ENCODE measurements at regions not wholly inside any gene's neighbourhood (a gene's known extent, or its start where the extent isn't known, plus 50 kb on each side); places are given as distances from the start of the nearest gene placed in this dataset.

- TF ChIP-seq POLR2A (IDR thresholded peaks at IDR 0.05) (no peak), CTCF (IDR thresholded peaks at IDR 0.05) (no peak)
- intact Hi-C loops (cut with DNase I) = loop anchor here in 2 of 10 donors (10.0 kb wide), 2 partner anchors 359 to 451 kb away; no protein-coding TSS in a partner anchor
- no peaks in the 10 kb centered on the region for H3K36me3 ChIP-seq
- DNase-seq (no peak), ATAC-seq (peak in 2 of 4 donors; percentile 20 to 30)
- H3K27me3 ChIP-seq = no peaks in the 10 kb centered on the region
- 12 to 28% (median 25%) methylated on average over 1 of the region's 1 CpG for WGBS, 4 donors
- H3K27ac ChIP-seq = no peak overlapping the region
- no peaks in the 10 kb centered on the region for H3K9me3 ChIP-seq
- no peak overlapping the region for H3K4me3 ChIP-seq
- peaks cover 0 to 15% (median 1%) of the 10 kb centered on the region in 12 donors for H3K4me1 ChIP-seq
Observed at GRCh38 chr4:173766171-173766600, 236.2 kb upstream of the HAND2 start.

- peaks cover 0 to 15% (median 1%) of the 10 kb centered on the region in 12 donors for H3K4me1 ChIP-seq
- H3K9me3 ChIP-seq = no peaks in the 10 kb centered on the region
- DNase-seq (no peak), ATAC-seq (no peak)
- intact Hi-C loops (cut with DNase I) = loop anchor here in 2 of 10 donors (10.0 kb wide), 2 partner anchors 359 to 451 kb away; no protein-coding TSS in a partner anchor
- TF ChIP-seq POLR2A (IDR thresholded peaks at IDR 0.05) = no peak
- TF ChIP-seq CTCF (IDR thresholded peaks at IDR 0.05) = no peak
- 71 to 83% (median 82%) methylated on average over 4 of the region's 4 CpGs for WGBS, 4 donors
- no peak overlapping the region for H3K4me3 ChIP-seq
- H3K36me3 ChIP-seq = no peaks in the 10 kb centered on the region
- H3K27me3 ChIP-seq = no peaks in the 10 kb centered on the region
- no peak overlapping the region for H3K27ac ChIP-seq
Observed at GRCh38 chr4:173765751-173766150, 235.7 kb upstream of the HAND2 start.

- Histone ChIP-seq H3K9me3 (no peaks in the 10 kb centered on the region), H3K4me3 (no peak overlapping the region), H3K36me3 (no peaks in the 10 kb centered on the region), H3K27me3 (no peaks in the 10 kb centered on the region), H3K27ac (no peak overlapping the region), H3K4me1 (peaks cover 0 to 22% (median 1%) of the 10 kb centered on the region in 12 donors)
- TF ChIP-seq CTCF (IDR thresholded peaks at IDR 0.05) = no peak
- no peak for TF ChIP-seq POLR2A (IDR thresholded peaks at IDR 0.05)
- DNase-seq (no peak), ATAC-seq (peak in 1 of 4 donors; percentile 51)
- 48 to 68% (median 62%) methylated on average over 4 of the region's 4 CpGs for WGBS, 4 donors
- intact Hi-C loops (cut with DNase I) = loop anchor here in 2 of 10 donors (10.0 kb wide), 2 partner anchors 361 to 449 kb away; no protein-coding TSS in a partner anchor
Observed at GRCh38 chr4:173763389-173763788, 233.4 kb upstream of the HAND2 start.

GRCh38 chr4:173761938-173762337, 231.9 kb upstream of the HAND2 start:
- H3K4me3 ChIP-seq = no peak overlapping the region
- peak; percentile 39 to 85 (median 66) for ATAC-seq
- no peak for DNase-seq
- 35 to 48% (median 39%) methylated on average over 5 of the region's 5 CpGs for WGBS, 4 donors
- TF ChIP-seq CTCF (IDR thresholded peaks at IDR 0.05) (no peak), POLR2A (IDR thresholded peaks at IDR 0.05) (no peak)
- H3K27ac ChIP-seq = no peak overlapping the region
- no peaks in the 10 kb centered on the region for H3K27me3 ChIP-seq
- H3K36me3 ChIP-seq = no peaks in the 10 kb centered on the region
- H3K9me3 ChIP-seq = no peaks in the 10 kb centered on the region
- peaks cover 0 to 22% (median 1%) of the 10 kb centered on the region in 12 donors for H3K4me1 ChIP-seq
- intact Hi-C loops (cut with DNase I) = loop anchor here in 2 of 10 donors (10.0 kb wide), 2 partner anchors 363 to 447 kb away; no protein-coding TSS in a partner anchor

All from heart left ventricle (tissue), 16 donors.